ENCODE measurements at regions not wholly inside any gene's neighbourhood (a gene's known extent, or its start where the extent isn't known, plus 50 kb on each side); places are given as distances from the start of the nearest gene placed in this dataset.

DNA sequence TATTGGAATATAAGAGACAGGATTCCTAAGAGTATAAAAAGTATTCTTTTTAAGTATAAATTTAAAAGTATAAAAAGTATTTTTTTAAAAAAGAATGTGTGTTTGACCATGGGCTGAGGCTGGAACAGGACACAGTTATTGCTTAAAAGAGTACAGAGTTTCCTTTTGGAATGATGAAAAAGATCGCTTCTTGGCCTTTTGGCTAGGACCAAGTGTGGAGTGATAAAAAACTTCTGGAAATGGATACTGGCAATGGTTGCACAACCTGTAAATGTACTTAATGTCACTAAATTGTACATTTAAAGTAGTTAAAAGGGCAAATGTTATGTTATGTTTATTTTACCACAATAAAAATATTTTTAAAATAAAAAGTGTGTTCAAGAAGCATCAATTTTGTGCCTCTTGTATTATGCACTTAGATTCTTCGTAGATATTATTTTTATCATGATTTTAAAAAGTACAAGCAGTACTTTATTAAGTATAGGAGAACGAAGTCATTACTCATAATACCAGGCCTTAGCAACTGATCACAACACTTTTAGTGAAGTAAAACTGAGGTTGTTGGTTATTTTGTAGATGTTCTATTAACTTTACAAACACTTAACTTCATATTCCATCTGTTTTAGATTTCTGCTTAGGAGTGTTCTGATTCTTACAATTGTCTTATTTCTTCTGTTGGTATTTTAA lies 389.1 kb upstream of the ZP4 start:
- DNase-seq (ENCODE audit: low read depth), result no peak
- TF ChIP-seq, protein P1, sequence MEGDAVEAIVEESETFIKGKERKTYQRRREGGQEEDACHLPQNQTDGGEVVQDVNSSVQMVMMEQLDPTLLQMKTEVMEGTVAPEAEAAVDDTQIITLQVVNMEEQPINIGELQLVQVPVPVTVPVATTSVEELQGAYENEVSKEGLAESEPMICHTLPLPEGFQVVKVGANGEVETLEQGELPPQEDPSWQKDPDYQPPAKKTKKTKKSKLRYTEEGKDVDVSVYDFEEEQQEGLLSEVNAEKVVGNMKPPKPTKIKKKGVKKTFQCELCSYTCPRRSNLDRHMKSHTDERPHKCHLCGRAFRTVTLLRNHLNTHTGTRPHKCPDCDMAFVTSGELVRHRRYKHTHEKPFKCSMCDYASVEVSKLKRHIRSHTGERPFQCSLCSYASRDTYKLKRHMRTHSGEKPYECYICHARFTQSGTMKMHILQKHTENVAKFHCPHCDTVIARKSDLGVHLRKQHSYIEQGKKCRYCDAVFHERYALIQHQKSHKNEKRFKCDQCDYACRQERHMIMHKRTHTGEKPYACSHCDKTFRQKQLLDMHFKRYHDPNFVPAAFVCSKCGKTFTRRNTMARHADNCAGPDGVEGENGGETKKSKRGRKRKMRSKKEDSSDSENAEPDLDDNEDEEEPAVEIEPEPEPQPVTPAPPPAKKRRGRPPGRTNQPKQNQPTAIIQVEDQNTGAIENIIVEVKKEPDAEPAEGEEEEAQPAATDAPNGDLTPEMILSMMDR (IDR thresholded peaks at IDR 0.05; ENCODE audit: insufficient read depth, low read depth, low read length, missing control alignments), result no peak
- H3K4me3 ChIP-seq (ENCODE audit: low read depth, low read length), result no peak overlapping the region

DNA sequence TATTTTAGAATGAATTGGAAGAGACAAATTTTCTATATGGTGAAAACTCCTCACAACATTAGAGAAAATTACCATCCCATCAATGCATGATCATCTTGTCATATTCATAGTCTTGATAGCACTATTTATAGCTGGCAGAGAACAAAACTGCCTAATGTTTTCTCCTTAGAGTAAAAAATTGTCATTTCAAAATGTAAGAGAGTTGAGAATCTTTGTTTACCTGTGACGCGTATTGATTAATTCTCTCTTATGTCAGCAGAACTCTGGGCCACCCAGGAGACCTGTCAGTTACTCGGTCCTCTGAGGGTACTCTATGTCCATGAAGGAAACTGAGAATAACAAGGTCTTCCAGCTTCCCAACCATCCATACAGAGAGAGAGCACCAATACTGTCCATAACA lies 381.4 kb upstream of the ZP4 start:
- TF ChIP-seq, protein P1 (IDR thresholded peaks at IDR 0.05; ENCODE audit: insufficient read depth, low read depth, low read length, missing control alignments), result no peak
- DNase-seq (ENCODE audit: low read depth), result no peak
- H3K4me3 ChIP-seq (ENCODE audit: low read depth, low read length), result no peak overlapping the region

- TF ChIP-seq, protein P1 (IDR thresholded peaks at IDR 0.05; ENCODE audit: insufficient read depth, low read depth, low read length, missing control alignments), result no peak
- DNase-seq (ENCODE audit: low read depth), result no peak
- H3K4me3 ChIP-seq (ENCODE audit: low read depth, low read length), result no peak overlapping the region
Measured at GRCh38 chr1:238265866-238266265, 375.1 kb upstream of the ZP4 start.

DNA sequence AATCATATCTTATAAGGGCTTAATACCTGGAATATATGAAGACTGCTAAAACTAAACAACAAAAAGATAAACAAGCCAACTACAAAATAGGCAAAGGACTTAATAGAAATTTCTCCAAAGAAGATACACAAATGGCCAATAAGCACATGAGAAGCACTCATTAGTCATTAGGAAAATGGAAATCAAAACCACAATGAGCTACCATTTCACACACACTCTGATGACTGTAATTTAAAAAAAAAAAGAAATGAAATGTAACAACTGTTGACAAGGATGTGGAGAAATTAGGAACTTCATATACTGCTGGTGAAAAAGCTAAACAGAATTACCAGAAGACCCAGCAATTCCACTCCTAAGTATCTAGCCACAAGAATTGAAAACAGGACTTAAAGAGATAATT lies 374.2 kb upstream of the ZP4 start:
- TF ChIP-seq, protein P1 (IDR thresholded peaks at IDR 0.05; ENCODE audit: insufficient read depth, low read depth, low read length, missing control alignments), result no peak

GRCh38 chr1:238258510-238258909 lies 367.8 kb upstream of the ZP4 start:
- DNase-seq (ENCODE audit: low read depth), result no peak
- TF ChIP-seq, protein P1 (IDR thresholded peaks at IDR 0.05; ENCODE audit: insufficient read depth, low read depth, low read length, missing control alignments), result no peak
- H3K4me3 ChIP-seq (ENCODE audit: low read depth, low read length), result no peak overlapping the region

More for the DNA sequence above, 374.2 kb upstream of the ZP4 start:
- no peak overlapping the region for H3K4me3 ChIP-seq (ENCODE audit: low read depth, low read length)
- DNase-seq (ENCODE audit: low read depth), result no peak

DNA sequence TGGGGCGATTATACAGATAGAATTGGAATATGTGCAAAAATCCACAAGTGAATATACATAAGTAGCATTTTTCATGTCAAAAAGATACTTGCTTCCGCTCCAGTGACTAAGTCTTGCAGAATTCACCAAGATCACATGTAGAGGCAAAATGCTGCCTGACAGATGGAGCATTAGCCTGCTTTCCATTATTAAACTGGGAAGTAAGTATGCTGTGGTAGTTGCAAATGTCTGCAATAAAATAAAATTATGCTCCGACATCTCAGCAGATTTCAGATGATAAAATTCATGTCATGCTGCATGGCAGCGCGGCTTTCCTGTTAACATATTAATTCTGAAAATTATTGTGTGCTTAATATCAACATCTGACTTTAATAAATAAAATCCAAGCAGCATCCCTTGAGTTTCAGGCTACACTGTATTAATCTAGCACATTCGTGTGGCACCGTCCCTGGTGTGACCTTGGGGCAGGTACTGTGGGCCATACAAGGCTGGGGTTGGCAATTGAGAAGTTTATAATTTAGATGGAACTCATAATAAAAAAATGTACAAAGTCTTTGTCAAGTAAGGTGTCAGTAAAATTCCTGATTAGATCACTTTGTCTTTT lies 366.4 kb upstream of the ZP4 start:
- no peak for DNase-seq (ENCODE audit: low read depth)
- H3K4me3 ChIP-seq (ENCODE audit: low read depth, low read length), result no peak overlapping the region
- TF ChIP-seq, protein P1 (IDR thresholded peaks at IDR 0.05; ENCODE audit: insufficient read depth, low read depth, low read length, missing control alignments), result no peak

DNA sequence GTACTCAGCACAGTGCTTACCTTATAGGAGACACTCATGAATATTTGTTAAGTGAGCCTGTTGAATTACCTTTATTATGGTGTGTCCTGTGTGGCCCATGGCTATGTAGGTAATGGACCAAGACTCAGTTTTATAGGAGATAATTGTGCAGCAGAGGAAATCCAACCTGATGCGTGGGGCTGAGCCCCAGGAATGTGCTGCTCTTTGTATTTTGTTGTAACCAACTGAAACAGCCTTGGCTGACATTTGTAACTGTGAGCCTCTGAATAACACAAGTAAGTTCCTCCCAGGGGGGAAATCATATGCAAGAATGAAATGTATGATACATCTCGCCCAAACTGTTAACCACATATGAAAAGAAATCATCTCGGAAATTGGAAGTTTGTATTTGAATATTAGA lies 364.2 kb upstream of the ZP4 start:
- H3K4me3 ChIP-seq (ENCODE audit: low read depth, low read length), result no peak overlapping the region
- TF ChIP-seq, protein P1 (IDR thresholded peaks at IDR 0.05; ENCODE audit: insufficient read depth, low read depth, low read length, missing control alignments), result no peak
- DNase-seq (ENCODE audit: low read depth), result no peak
